OCI-LY7 (cell line): ENCODE measurements at regions not wholly inside any gene's neighbourhood (a gene's known extent, or its start where the extent isn't known, plus 50 kb on each side); places are given as distances from the start of the nearest gene placed in this dataset.

Experiments used
- EZH2phosphoT487 ChIP-seq: fragments of 200-600 bp; sonication (generic); IDR thresholded peaks from 2 replicates; pipeline ENCODE4 v1.6.1; 2018; ENCODE audit warnings: low read depth, borderline replicate concordance, mild to moderate bottlenecking, mixed run types, antibody characterized with exemption, low read length, moderate library complexity, mixed read lengths
- TF ChIP-seq, protein P1 (sequence below): fragments of 200-600 bp; sonication (generic); conservative IDR thresholded peaks from 2 replicates; pipeline ENCODE4 v1.5.1; 2014; ENCODE audit warnings: mild to moderate bottlenecking, antibody characterized with exemption, low read length, moderate library complexity, mixed read lengths

DNA sequence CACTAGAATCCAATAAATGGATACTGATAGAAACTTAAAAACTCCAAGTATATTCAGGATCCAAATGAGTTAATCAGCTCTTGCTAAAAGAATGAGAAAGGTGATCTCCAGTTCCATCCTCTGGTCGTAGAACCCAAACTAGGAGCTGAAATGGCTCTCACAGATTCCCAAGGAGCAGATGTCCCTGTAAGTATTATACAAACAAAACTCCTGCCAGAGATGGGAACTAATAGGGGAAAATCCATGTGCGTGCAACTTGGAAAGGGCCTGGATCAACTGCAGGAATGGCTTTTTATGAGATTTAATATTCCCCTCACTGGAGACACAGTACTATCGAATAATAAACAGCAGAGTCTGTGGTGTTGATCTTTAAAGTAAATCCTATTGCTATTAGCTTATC lies 309.2 kb upstream of the TBX3 start:
- TF ChIP-seq, protein P1, sequence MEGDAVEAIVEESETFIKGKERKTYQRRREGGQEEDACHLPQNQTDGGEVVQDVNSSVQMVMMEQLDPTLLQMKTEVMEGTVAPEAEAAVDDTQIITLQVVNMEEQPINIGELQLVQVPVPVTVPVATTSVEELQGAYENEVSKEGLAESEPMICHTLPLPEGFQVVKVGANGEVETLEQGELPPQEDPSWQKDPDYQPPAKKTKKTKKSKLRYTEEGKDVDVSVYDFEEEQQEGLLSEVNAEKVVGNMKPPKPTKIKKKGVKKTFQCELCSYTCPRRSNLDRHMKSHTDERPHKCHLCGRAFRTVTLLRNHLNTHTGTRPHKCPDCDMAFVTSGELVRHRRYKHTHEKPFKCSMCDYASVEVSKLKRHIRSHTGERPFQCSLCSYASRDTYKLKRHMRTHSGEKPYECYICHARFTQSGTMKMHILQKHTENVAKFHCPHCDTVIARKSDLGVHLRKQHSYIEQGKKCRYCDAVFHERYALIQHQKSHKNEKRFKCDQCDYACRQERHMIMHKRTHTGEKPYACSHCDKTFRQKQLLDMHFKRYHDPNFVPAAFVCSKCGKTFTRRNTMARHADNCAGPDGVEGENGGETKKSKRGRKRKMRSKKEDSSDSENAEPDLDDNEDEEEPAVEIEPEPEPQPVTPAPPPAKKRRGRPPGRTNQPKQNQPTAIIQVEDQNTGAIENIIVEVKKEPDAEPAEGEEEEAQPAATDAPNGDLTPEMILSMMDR: no peak
- TF ChIP-seq EZH2phosphoT487: no peak
